Ascending aorta (tissue), 2 donors: ENCODE measurements at regions not wholly inside any gene's neighbourhood (a gene's known extent, or its start where the extent isn't known, plus 50 kb on each side); places are given as distances from the start of the nearest gene placed in this dataset.

Experiments
- DNase-seq, 2 donors: peaks; one replicate each; pipeline ENCODE4 v3.0.0-alpha.2; 2019; ENCODE audit warnings: low spot score in 2 of 2
- H3K27ac ChIP-seq, 2 donors: fragments of 200-600 bp; sonication (generic); one replicate each; pipeline ENCODE4 v1.5.1; 2016 to 2017; ENCODE audit warnings: mild to moderate bottlenecking in 1 of 2
- H3K27me3 ChIP-seq: fragments of 200-600 bp; sonication (generic); one replicate; pipeline ENCODE4 v1.5.1; 2017
- H3K36me3 ChIP-seq, 2 donors: fragments of 200-600 bp; sonication (generic); one replicate each; pipeline ENCODE4 v1.5.1; 2016
- H3K4me1 ChIP-seq, 2 donors: fragments of 200-600 bp; sonication (generic); one replicate each; pipeline ENCODE4 v1.5.1; 2016 to 2017; ENCODE audit warnings: mild to moderate bottlenecking in 1 of 2
- H3K4me3 ChIP-seq, 2 donors: fragments of 200-600 bp; sonication (generic); one replicate each; pipeline ENCODE4 v1.5.1; 2016 to 2017; ENCODE audit warnings: mild to moderate bottlenecking in 1 of 2
- H3K9me3 ChIP-seq, 2 donors: fragments of 200-600 bp; sonication (generic); one replicate each; pipeline ENCODE4 v1.5.1; 2016
- intact Hi-C: fragments of 100-400 bp; cut with DNase I; formaldehyde crosslinking; loops from one replicate; pipeline ENCODE4 v1.15.1; 2023
- TF ChIP-seq, protein P1 (sequence below), 3 experiments: fragments of 200-600 bp in 2 of 3; fragments of 450-650 bp in 1 of 3; sonication (generic) in 2 of 3; IDR thresholded peaks; one replicate each; pipeline ENCODE4 v1.5.1; 2016 to 2019; ENCODE audit warnings: antibody characterized with exemption in 3 of 3, mild to moderate bottlenecking in 1 of 3, moderate library complexity in 1 of 3

DNA sequence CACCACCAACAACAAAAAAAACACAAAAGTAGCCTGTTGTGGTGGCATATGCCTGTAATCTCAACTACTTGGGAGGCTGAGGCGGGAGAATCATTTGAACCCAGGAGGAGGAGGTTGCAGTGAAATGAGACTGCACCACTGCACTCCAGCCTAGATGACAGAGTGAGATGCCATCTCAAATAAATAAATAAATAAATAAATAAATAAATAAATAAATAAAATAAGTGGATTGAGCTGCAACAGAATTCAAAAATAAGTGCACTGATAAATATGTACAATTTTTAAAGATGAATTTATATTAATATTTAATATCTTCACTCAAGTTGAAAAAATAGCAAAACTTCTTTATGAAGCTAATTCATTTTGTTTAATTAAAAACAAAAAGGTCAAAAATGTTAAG lies 259.6 kb downstream of the IRX2 start:
- Histone ChIP-seq H3K4me1 (no peaks in the 10 kb centered on the region), H3K27me3 (no peaks in the 10 kb centered on the region), H3K4me3 (no peak overlapping the region), H3K27ac (no peak overlapping the region), H3K9me3 (no peaks in the 10 kb centered on the region), H3K36me3 (no peaks in the 10 kb centered on the region)
- TF ChIP-seq, protein P1, sequence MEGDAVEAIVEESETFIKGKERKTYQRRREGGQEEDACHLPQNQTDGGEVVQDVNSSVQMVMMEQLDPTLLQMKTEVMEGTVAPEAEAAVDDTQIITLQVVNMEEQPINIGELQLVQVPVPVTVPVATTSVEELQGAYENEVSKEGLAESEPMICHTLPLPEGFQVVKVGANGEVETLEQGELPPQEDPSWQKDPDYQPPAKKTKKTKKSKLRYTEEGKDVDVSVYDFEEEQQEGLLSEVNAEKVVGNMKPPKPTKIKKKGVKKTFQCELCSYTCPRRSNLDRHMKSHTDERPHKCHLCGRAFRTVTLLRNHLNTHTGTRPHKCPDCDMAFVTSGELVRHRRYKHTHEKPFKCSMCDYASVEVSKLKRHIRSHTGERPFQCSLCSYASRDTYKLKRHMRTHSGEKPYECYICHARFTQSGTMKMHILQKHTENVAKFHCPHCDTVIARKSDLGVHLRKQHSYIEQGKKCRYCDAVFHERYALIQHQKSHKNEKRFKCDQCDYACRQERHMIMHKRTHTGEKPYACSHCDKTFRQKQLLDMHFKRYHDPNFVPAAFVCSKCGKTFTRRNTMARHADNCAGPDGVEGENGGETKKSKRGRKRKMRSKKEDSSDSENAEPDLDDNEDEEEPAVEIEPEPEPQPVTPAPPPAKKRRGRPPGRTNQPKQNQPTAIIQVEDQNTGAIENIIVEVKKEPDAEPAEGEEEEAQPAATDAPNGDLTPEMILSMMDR (IDR thresholded peaks at IDR 0.05), result no peak
- DNase-seq, result no peak
- intact Hi-C loops, result no loop called here

DNA sequence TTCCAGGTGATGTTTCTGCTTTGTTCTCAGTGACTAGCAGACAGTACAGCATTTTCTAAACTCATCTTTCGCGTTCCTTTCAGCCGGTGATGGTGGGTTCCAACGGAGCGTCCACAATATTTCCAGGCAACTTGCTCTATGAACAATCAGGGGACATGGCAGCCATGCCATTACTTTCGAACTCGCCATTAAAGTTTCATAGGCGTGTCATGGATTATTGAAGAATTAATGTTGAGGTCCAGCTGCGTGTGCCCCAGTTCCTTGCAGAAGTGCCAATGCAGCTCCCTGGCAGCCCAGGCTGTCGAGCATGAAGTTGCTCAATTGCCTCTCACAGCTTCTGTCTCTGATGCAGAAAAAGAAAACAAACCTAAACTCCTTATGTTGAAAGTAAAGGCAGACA lies 262.2 kb downstream of the IRX2 start:
- intact Hi-C loops, result no loop called here
- no peaks in the 10 kb centered on the region for H3K27me3 ChIP-seq
- no peaks in the 10 kb centered on the region for H3K4me1 ChIP-seq
- DNase-seq, result no peak
- no peak overlapping the region for H3K4me3 ChIP-seq
- H3K27ac ChIP-seq, result no peak overlapping the region
- no peaks in the 10 kb centered on the region for H3K9me3 ChIP-seq
- TF ChIP-seq, protein P1 (IDR thresholded peaks at IDR 0.05), result no peak
- no peaks in the 10 kb centered on the region for H3K36me3 ChIP-seq

DNA sequence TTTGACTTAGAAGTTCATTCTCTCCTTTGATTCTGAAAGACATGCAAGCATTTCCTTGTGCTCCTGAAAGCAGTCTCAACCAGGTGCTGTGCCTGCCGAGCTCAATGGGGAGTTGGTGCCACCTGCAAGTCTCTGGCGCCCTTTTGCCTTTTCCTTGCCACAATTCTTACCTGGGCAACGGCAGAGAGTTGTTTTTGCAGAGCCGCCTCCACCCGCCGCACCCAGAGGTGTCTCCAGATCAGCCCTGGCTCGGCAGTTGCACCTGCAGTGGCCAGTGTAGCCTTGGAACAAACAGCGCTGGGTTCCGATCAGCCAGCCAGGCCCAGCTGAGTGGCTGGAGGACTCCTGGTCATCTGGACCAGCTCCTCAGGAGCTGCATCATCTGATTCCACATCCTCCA lies 262.9 kb downstream of the IRX2 start:
- Histone ChIP-seq H3K4me1 (no peaks in the 10 kb centered on the region), H3K27ac (no peak overlapping the region), H3K36me3 (no peaks in the 10 kb centered on the region), H3K27me3 (no peaks in the 10 kb centered on the region), H3K9me3 (no peaks in the 10 kb centered on the region), H3K4me3 (no peak overlapping the region)
- no peak for DNase-seq
- intact Hi-C loops, result no loop called here
- TF ChIP-seq, protein P1 (IDR thresholded peaks at IDR 0.05), result no peak

DNA sequence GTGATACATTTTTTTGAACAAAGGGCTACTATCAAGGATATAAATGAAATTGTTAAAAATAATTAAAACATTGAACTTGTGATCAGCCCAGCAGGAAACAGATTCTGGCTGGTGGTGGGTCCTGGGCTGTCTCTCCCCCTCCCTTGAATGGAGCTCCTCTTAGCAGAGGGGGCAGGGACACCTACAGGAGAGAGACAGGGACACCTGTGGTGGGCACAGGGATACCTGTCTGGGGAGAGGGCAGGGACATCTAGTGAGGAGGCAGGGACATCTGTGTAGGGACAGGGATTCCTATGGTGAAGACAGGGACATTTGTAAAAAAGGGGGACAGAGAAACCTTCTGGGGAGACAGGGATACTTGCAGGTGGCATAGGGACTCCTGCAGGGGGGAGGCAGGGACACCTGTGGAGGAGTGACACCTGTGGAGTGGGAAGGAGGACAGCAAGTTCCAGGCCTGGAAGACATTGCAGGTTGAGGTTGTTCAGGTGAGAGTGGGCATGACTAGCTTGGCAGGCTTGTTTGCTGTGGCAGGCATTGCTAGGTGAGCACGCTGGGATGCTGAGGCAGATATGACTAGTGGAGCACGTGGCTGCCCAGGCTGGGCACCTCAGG lies 264.2 kb downstream of the IRX2 start:
- H3K27ac ChIP-seq, result no peak overlapping the region
- no peaks in the 10 kb centered on the region for H3K9me3 ChIP-seq
- intact Hi-C loops, result no loop called here
- H3K27me3 ChIP-seq, result no peaks in the 10 kb centered on the region
- no peak for DNase-seq
- TF ChIP-seq, protein P1 (IDR thresholded peaks at IDR 0.05), result no peak
- no peaks in the 10 kb centered on the region for H3K36me3 ChIP-seq
- no peaks in the 10 kb centered on the region for H3K4me1 ChIP-seq
- no peak overlapping the region for H3K4me3 ChIP-seq

DNA sequence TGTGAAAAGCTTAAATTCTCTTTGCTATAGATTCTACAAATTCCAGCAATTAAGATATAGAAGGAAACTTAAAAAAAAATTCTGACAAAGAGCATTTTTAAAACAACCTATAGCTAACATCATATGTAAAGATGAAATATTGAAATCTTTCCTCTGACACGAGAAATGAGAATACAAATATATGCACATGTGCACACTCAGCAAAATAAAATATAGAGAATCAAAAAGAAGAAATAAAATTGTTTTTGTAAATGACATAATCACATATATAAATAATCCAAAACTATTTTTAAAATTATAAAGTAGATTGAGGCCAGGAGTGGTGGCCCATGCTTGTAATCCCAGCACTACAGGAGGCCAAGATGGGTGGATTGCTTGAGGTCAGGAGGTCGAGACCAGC lies 265.1 kb downstream of the IRX2 start:
- no peaks in the 10 kb centered on the region for H3K36me3 ChIP-seq
- no peaks in the 10 kb centered on the region for H3K4me1 ChIP-seq
- no peak overlapping the region for H3K4me3 ChIP-seq
- intact Hi-C loops, result no loop called here
- no peak for DNase-seq
- H3K27ac ChIP-seq, result no peak overlapping the region
- TF ChIP-seq, protein P1 (IDR thresholded peaks at IDR 0.05), result no peak
- no peaks in the 10 kb centered on the region for H3K9me3 ChIP-seq
- no peaks in the 10 kb centered on the region for H3K27me3 ChIP-seq

DNA sequence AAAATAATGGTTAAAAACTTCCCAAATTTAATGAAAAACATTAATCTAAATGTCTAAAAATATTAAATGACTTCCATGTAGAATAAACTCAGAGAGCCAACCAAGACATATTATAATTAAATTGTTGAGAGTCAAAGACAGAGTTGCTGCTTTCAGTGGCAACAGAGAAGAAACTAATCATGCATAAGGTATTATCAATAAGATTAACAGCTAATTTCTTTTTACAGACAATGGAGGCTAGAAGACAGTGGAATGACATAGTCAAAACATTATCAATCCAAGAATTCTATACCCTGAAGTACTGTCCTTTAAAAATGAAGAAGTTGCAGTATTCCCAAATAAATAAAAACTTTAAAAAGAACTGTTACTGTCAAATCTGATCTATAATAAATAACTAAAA lies 268.7 kb downstream of the IRX2 start:
- H3K9me3 ChIP-seq, result no peaks in the 10 kb centered on the region
- DNase-seq, result no peak
- H3K4me3 ChIP-seq, result no peak overlapping the region
- H3K4me1 ChIP-seq, result no peaks in the 10 kb centered on the region
- H3K27me3 ChIP-seq, result no peaks in the 10 kb centered on the region
- TF ChIP-seq, protein P1 (IDR thresholded peaks at IDR 0.05), result no peak
- no peaks in the 10 kb centered on the region for H3K36me3 ChIP-seq
- H3K27ac ChIP-seq, result no peak overlapping the region
- intact Hi-C loops, result no loop called here
